H9 (cell line): ENCODE measurements at regions not wholly inside any gene's neighbourhood (a gene's known extent, or its start where the extent isn't known, plus 50 kb on each side); places are given as distances from the start of the nearest gene placed in this dataset.

Source experiments
- DNase-seq: peaks from one replicate; pipeline ENCODE4 v3.0.0-alpha.2; 2017
- H2AFZ ChIP-seq: one replicate; pipeline ENCODE4 v1.6.1; 2013; ENCODE audit warnings: mild to moderate bottlenecking, low read length, control low read depth, moderate library complexity
- H2AK5ac ChIP-seq: 2 replicates; pipeline ENCODE4 v1.6.1; 2013; ENCODE audit warnings: low read length, control low read depth, mixed read lengths; ENCODE audit not compliant: insufficient read length
- H2BK120ac ChIP-seq: one replicate; pipeline ENCODE4 v1.6.1; 2013; ENCODE audit warnings: low read depth, mild to moderate bottlenecking, low read length, control low read depth, inconsistent platforms; ENCODE audit not compliant: poor library complexity, severe bottlenecking
- H2BK12ac ChIP-seq: 2 replicates; pipeline ENCODE4 v1.6.1; 2013; ENCODE audit warnings: low read length, control low read depth, mixed read lengths, low read depth; ENCODE audit not compliant: insufficient read length
- H2BK15ac ChIP-seq: 2 replicates; pipeline ENCODE4 v1.6.1; 2013; ENCODE audit warnings: low read depth, low read length, control low read depth
- H2BK20ac ChIP-seq: one replicate; pipeline ENCODE4 v1.6.1; 2013; ENCODE audit warnings: low read depth, mild to moderate bottlenecking, low read length, control low read depth, inconsistent platforms; ENCODE audit not compliant: poor library complexity, severe bottlenecking
- H2BK5ac ChIP-seq: 2 replicates; pipeline ENCODE4 v1.6.1; 2013; ENCODE audit warnings: low read length, control low read depth, mixed read lengths; ENCODE audit not compliant: insufficient read length
- H3K14ac ChIP-seq: 2 replicates; pipeline ENCODE4 v1.6.1; 2013; ENCODE audit warnings: low read length, control low read depth; ENCODE audit not compliant: insufficient read depth
- H3K18ac ChIP-seq: 2 replicates; pipeline ENCODE4 v1.6.1; 2013; ENCODE audit warnings: low read depth, mild to moderate bottlenecking, mixed read lengths, low read length, control low read depth; ENCODE audit not compliant: insufficient read length
- H3K23ac ChIP-seq: 2 replicates; pipeline ENCODE4 v1.6.1; 2013; ENCODE audit warnings: low read length, control low read depth, mixed read lengths, low read depth; ENCODE audit not compliant: insufficient read length
- H3K23me2 ChIP-seq: 2 replicates; pipeline ENCODE4 v1.6.1; 2013; ENCODE audit warnings: low read depth, mild to moderate bottlenecking, mixed read lengths, low read length, control low read depth; ENCODE audit not compliant: insufficient read length, poor library complexity, severe bottlenecking
- H3K27ac ChIP-seq: 2 replicates; pipeline ENCODE4 v1.5.1; 2013; ENCODE audit warnings: low read length, control low read depth, mixed read lengths, low read depth; ENCODE audit not compliant: insufficient read length
- H3K27me3 ChIP-seq: 2 replicates; pipeline ENCODE4 v1.6.1; 2013; ENCODE audit warnings: low read length, control low read depth, inconsistent platforms; ENCODE audit not compliant: insufficient read depth
- H3K4ac ChIP-seq: 2 replicates; pipeline ENCODE4 v1.6.1; 2013; ENCODE audit warnings: low read depth, mild to moderate bottlenecking, control low read depth, inconsistent platforms, low read length, moderate library complexity
- H3K4me1 ChIP-seq: 2 replicates; pipeline ENCODE4 v1.6.1; 2013; ENCODE audit warnings: low read length, control low read depth, inconsistent platforms; ENCODE audit not compliant: insufficient read depth
- H3K4me2 ChIP-seq: 2 replicates; pipeline ENCODE4 v1.6.1; 2013; ENCODE audit warnings: low read length, control low read depth, mixed read lengths; ENCODE audit not compliant: insufficient read length, insufficient read depth
- H3K56ac ChIP-seq: 2 replicates; pipeline ENCODE4 v1.6.1; 2013; ENCODE audit warnings: low read depth, mild to moderate bottlenecking, mixed read lengths, low read length, control low read depth; ENCODE audit not compliant: insufficient read length
- H3K79me1 ChIP-seq: 2 replicates; pipeline ENCODE4 v1.6.1; 2013; ENCODE audit warnings: low read depth, mild to moderate bottlenecking, moderate library complexity, low read length, control low read depth, inconsistent platforms; ENCODE audit not compliant: insufficient read depth, poor library complexity, severe bottlenecking
- H3K79me2 ChIP-seq: 2 replicates; pipeline ENCODE4 v1.6.1; 2013; ENCODE audit warnings: low read length, control low read depth, inconsistent platforms; ENCODE audit not compliant: insufficient read depth
- H3K9ac ChIP-seq: 2 replicates; pipeline ENCODE4 v1.6.1; 2013; ENCODE audit warnings: low read length, control low read depth, mixed read lengths; ENCODE audit not compliant: insufficient read length; ENCODE audit errors: extremely low read depth
- H3K9me3 ChIP-seq: one replicate; pipeline ENCODE4 v1.6.1; 2013; ENCODE audit warnings: low read depth, low read length, inconsistent platforms; ENCODE audit not compliant: control insufficient read depth
- H3T11ph ChIP-seq: one replicate; pipeline ENCODE4 v1.6.1; 2013; ENCODE audit warnings: mild to moderate bottlenecking, low read length, control low read depth, inconsistent platforms
- H4K20me1 ChIP-seq: one replicate; pipeline ENCODE4 v1.6.1; 2013; ENCODE audit not compliant: control insufficient read depth, insufficient read length, insufficient read depth
- H4K5ac ChIP-seq: 2 replicates; pipeline ENCODE4 v1.6.1; 2013; ENCODE audit warnings: low read depth, mild to moderate bottlenecking, mixed read lengths, low read length, control low read depth; ENCODE audit not compliant: insufficient read length
- H4K8ac ChIP-seq: replicated peaks from 2 replicates; pipeline ENCODE4 v1.6.1; 2013; ENCODE audit warnings: low read length, control low read depth, mixed read lengths, low read depth; ENCODE audit not compliant: insufficient read length
- H4K91ac ChIP-seq: 2 replicates; pipeline ENCODE4 v1.6.1; 2013; ENCODE audit warnings: low read depth, mild to moderate bottlenecking, moderate library complexity, mixed read lengths, low read length, control low read depth; ENCODE audit not compliant: insufficient read length
- H3K27ac Mint-ChIP-seq, 3 experiments: 2 replicates in 2 of 3; 3 replicates in 1 of 3; pipeline ENCODE4 v1.8.0; 2020 to 2021; ENCODE audit warnings: mixed read lengths in 3 of 3, mild to moderate bottlenecking in 1 of 3, moderate library complexity in 1 of 3
- H3K27me3 Mint-ChIP-seq: 2 replicates; pipeline ENCODE4 v1.8.0; 2021; ENCODE audit warnings: low read depth, mild to moderate bottlenecking, moderate library complexity, mixed read lengths
- H3K36me3 Mint-ChIP-seq, 3 experiments: 2 replicates in 2 of 3; 3 replicates in 1 of 3; pipeline ENCODE4 v1.8.0; 2020 to 2021; ENCODE audit warnings: low read depth in 3 of 3, mixed read lengths in 3 of 3; ENCODE audit not compliant: insufficient read depth in 1 of 3
- H3K4me1 Mint-ChIP-seq, 2 experiments: 2 replicates each; pipeline ENCODE4 v1.8.0; 2020; ENCODE audit warnings: mixed read lengths in 2 of 2
- H3K4me3 Mint-ChIP-seq, 2 experiments: 2 replicates in 1 of 2; 3 replicates in 1 of 2; pipeline ENCODE4 v1.8.0; 2020 to 2021; ENCODE audit warnings: mild to moderate bottlenecking in 2 of 2, mixed read lengths in 2 of 2, moderate library complexity in 1 of 2
- H3K9me3 Mint-ChIP-seq, 2 experiments: 2 replicates in 1 of 2; 3 replicates in 1 of 2; pipeline ENCODE4 v1.8.0; 2020; ENCODE audit warnings: mild to moderate bottlenecking in 2 of 2, mixed read lengths in 2 of 2, moderate library complexity in 1 of 2
- CTCF ChIP-seq: fragments of 200-600 bp; sonication (generic); conservative IDR thresholded peaks from 3 replicates; pipeline ENCODE4 v1.8.0; 2021; ENCODE audit warnings: antibody characterized with exemption, mild to moderate bottlenecking
- WGBS: extraction: QIAGEN DNeasy Blood & Tissue Kit; methylation state at CpG from one replicate; pipeline ENCODE4 v1.1.7; 2013; ENCODE audit warnings: missing lambda C conversion rate, low lambda C conversion rate, mixed read lengths; ENCODE audit not compliant: insufficient read length; ENCODE audit errors: extremely low coverage; 5-methylcytosine and 5-hydroxymethylcytosine counted together

DNA sequence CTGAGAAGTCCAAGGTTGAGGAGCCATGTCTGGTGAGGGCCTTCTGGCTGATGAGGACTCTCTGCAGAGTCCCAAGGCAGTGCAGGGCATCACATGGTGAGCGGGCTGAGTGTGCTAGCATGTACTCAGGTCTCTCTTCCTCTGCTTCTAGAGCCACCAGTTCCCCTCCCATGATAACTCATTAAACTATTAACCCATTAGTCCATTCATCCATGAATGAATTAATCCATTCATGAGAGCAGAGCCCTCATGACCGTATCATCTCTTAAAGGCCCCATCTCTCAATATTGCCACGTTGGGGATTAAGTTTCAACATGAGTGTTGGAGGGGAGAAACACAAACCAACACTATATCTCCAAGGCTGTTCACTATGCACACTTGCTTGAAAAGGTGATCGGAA lies 83.7 kb downstream of the TMEM30B start:
- Histone ChIP-seq H2BK12ac (no peak overlapping the region), H4K20me1 (no peaks in the 10 kb centered on the region), H3K23me2 (no peaks in the 10 kb centered on the region), H4K91ac (no peak overlapping the region), H3K27ac (no peak overlapping the region), H4K8ac (no peak overlapping the region), H2BK15ac (no peak overlapping the region), H3K18ac (no peak overlapping the region), H3K56ac (no peak overlapping the region), H2AK5ac (no peak overlapping the region), H2BK20ac (no peak overlapping the region), H3T11ph (no peak overlapping the region), H3K4me2 (no peak overlapping the region), H3K4me1 (peaks cover 2% of the 10 kb centered on the region; the same call in 1 of the 2 replicates), H3K9ac (no peak overlapping the region), H3K79me2 (no peaks in the 10 kb centered on the region), H2AFZ (no peak overlapping the region), H4K5ac (no peak overlapping the region), H2BK5ac (no peak overlapping the region), H3K23ac (no peak overlapping the region), H3K79me1 (no peaks in the 10 kb centered on the region), H2BK120ac (no peak overlapping the region), H3K14ac (no peak overlapping the region), H3K27me3 (no peaks in the 10 kb centered on the region), H3K9me3 (no peaks in the 10 kb centered on the region), H3K4ac (no peak overlapping the region)
- no peak for DNase-seq
- Mint-ChIP-seq H3K27me3 (no peaks in the 10 kb centered on the region), H3K4me3 (no peak overlapping the region), H3K9me3 (no peaks in the 10 kb centered on the region; a peak in 1 of 5 replicates), H3K36me3 (no peaks in the 10 kb centered on the region), H3K27ac (no peak overlapping the region), H3K4me1 (peaks cover 8 to 10% of the 10 kb centered on the region in 2 experiments)
- no CpG with 5 or more reads among the region's 4 CpGs for WGBS
- no peak for TF ChIP-seq CTCF
